ENCODE measurements at regions not wholly inside any gene's neighbourhood (a gene's known extent, or its start where the extent isn't known, plus 50 kb on each side); places are given as distances from the start of the nearest gene placed in this dataset.

DNA sequence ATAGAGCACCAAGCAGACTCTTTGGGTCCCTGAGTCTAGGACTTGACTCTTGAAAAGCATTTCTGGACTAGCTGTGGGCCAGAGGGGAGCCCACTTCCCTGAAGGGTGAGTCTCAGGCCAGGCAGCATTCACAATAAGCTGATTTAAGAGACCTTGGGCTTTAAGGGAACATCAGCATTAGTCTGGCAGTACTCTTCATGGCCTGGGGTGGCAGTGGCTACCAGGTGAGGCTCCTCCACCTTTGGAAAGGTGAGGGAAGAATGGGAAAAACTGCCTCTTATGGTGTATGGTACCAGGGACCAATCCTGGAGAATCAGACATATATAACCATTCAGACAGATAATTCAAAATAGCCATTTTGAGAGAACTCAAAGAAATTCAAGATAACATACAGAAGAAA, 599.9 kb upstream of the POU3F3 start:
- Histone ChIP-seq H3K4me3 (no peak overlapping the region), H3K36me3 (ENCODE audit: insufficient read depth in 1 of 2, low read depth in 1 of 2) (no peaks in the 10 kb centered on the region), H3K4me1 (no peaks in the 10 kb centered on the region), H3K27me3 (ENCODE audit: insufficient read depth in 3 of 3, low read length in 2 of 3) (no peaks in the 10 kb centered on the region), H3K9me3 (peaks cover 5% of the 10 kb centered on the region), H3K27ac (no peak overlapping the region)
- TF ChIP-seq, protein P1, sequence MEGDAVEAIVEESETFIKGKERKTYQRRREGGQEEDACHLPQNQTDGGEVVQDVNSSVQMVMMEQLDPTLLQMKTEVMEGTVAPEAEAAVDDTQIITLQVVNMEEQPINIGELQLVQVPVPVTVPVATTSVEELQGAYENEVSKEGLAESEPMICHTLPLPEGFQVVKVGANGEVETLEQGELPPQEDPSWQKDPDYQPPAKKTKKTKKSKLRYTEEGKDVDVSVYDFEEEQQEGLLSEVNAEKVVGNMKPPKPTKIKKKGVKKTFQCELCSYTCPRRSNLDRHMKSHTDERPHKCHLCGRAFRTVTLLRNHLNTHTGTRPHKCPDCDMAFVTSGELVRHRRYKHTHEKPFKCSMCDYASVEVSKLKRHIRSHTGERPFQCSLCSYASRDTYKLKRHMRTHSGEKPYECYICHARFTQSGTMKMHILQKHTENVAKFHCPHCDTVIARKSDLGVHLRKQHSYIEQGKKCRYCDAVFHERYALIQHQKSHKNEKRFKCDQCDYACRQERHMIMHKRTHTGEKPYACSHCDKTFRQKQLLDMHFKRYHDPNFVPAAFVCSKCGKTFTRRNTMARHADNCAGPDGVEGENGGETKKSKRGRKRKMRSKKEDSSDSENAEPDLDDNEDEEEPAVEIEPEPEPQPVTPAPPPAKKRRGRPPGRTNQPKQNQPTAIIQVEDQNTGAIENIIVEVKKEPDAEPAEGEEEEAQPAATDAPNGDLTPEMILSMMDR (IDR thresholded peaks at IDR 0.05), result no peak
- DNase-seq, result no peak
- intact Hi-C loops (cut with DNase I), result no loop called here
- no peak for ATAC-seq

DNA sequence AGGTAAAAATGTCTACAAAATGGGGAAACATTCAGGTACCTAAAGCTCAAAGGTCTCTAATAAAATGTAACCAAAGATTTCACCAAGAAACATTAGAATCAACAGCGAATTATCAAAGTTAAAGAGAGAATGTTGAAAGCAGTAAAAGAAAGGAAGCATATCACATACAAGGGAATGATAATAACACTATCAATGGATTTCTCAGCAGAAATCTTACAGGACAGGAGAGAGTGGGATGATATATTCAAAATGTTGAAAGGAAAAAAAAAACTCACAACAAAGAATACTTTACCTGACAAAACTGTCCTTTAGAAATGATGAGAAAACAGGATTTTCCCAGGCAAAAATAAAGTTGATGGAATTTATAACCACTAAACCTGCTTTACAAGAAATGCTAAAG, 591.2 kb upstream of the POU3F3 start:
- ATAC-seq, result no peak
- H3K9me3 ChIP-seq, result peaks cover 18% of the 10 kb centered on the region
- WGBS, 3 donors, result 88 to 100% (median 90%) methylated on average over 1 of the region's 1 CpG

DNA sequence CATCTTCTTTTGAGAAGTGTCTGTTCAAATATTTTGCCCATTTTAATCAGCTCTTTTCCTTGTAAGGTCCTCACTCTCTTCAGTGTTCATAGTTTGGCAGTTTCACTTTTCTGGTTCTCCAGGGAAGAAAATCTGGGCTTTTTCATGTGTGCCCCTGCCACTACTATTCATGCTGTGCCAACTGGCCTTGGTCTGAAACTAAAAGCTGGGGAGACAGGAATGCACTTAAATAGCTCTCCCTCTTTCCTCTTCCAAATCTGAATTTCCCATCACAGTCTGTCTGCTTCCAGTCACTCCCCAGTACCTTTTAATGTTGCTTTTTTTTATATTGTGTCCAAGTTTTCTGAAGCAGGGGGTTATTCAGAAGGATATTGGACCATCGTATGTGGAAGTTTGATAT, 574.3 kb upstream of the POU3F3 start:
- no peak overlapping the region for H3K4me3 ChIP-seq
- no peaks in the 10 kb centered on the region for H3K36me3 ChIP-seq (ENCODE audit: insufficient read depth in 1 of 2, low read depth in 1 of 2)
- WGBS, 3 donors, result 67 to 72% (median 70%) methylated on average over 1 of the region's 1 CpG
- no peak overlapping the region for H3K27ac ChIP-seq
- no peaks in the 10 kb centered on the region for H3K27me3 ChIP-seq (ENCODE audit: insufficient read depth in 3 of 3, low read length in 2 of 3)
- H3K9me3 ChIP-seq, result no peaks in the 10 kb centered on the region
- intact Hi-C loops (cut with DNase I), result no loop called here
- TF ChIP-seq, protein P1 (IDR thresholded peaks at IDR 0.05), result no peak
- ATAC-seq, result no peak
- DNase-seq, result no peak
- no peaks in the 10 kb centered on the region for H3K4me1 ChIP-seq

More for the DNA sequence above, 591.2 kb upstream of the POU3F3 start:
- Histone ChIP-seq H3K27me3 (ENCODE audit: insufficient read depth in 3 of 3, low read length in 2 of 3) (no peaks in the 10 kb centered on the region), H3K4me1 (no peaks in the 10 kb centered on the region), H3K36me3 (ENCODE audit: insufficient read depth in 1 of 2, low read depth in 1 of 2) (no peaks in the 10 kb centered on the region), H3K27ac (no peak overlapping the region), H3K4me3 (no peak overlapping the region)
- TF ChIP-seq, protein P1 (IDR thresholded peaks at IDR 0.05), result no peak
- DNase-seq, result no peak
- intact Hi-C loops (cut with DNase I), result no loop called here

DNA sequence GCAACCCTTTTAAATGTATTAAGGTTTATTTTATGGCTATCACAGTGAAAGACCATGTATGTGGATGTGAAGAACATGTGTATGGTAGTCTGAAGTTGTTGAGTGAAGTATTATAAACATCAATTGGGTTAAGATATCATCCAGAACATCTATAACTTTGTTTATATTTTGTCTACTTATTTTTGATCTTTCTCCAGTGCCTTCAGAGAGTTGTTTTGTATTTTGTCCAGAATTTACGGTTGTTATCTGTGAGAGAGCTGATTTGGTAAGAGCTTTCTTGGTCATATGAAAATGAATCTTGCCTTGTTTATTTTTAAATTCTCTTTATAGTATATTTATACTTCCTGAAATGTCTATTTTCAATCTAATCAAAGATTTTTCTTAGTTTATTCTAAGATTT, 573.7 kb upstream of the POU3F3 start:
- Histone ChIP-seq H3K27ac (no peak overlapping the region), H3K36me3 (ENCODE audit: insufficient read depth in 1 of 2, low read depth in 1 of 2) (no peaks in the 10 kb centered on the region), H3K9me3 (no peaks in the 10 kb centered on the region), H3K27me3 (ENCODE audit: insufficient read depth in 3 of 3, low read length in 2 of 3) (no peaks in the 10 kb centered on the region), H3K4me3 (no peak overlapping the region), H3K4me1 (no peaks in the 10 kb centered on the region)
- DNase-seq (no peak), ATAC-seq (no peak)
- intact Hi-C loops (cut with DNase I), result no loop called here
- TF ChIP-seq, protein P1 (IDR thresholded peaks at IDR 0.05), result no peak
- whole genome bisulfite sequencing, 3 donors, result 66 to 88% (median 86%) methylated on average over 1 of the region's 1 CpG

DNA sequence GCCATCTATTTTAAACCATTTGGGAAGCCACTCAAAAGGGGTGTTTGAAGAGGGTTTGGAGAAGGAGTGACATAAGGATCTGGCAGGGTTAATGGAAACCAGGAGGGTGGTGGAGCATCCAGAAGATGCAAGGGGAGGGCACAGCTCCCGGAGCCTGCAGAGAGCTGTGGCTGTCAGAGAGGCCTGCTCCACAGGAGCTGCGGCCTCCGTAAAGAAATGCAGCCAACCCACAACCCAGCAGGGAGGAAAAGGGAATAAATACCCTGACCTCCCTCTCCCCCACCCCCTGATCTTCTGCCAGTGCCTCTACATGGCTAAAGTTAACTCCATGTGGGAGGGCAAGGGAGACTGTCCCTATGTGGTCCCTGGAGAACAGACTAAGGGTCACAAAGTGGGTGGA, 567.1 kb upstream of the POU3F3 start:
- Histone ChIP-seq H3K27me3 (ENCODE audit: insufficient read depth in 3 of 3, low read length in 2 of 3) (peaks cover 0 to 5% (median 0%) of the 10 kb centered on the region in 3 donors), H3K36me3 (ENCODE audit: insufficient read depth in 1 of 2, low read depth in 1 of 2) (no peaks in the 10 kb centered on the region), H3K27ac (no peak overlapping the region), H3K4me3 (no peak overlapping the region), H3K9me3 (no peaks in the 10 kb centered on the region), H3K4me1 (no peaks in the 10 kb centered on the region)
- no peak for DNase-seq
- 21 to 28% (median 28%) methylated on average over 3 of the region's 3 CpGs for WGBS, 3 donors
- intact Hi-C loops (cut with DNase I), result no loop called here
- TF ChIP-seq, protein P1 (IDR thresholded peaks at IDR 0.05), result no peak
- ATAC-seq, result no peak

Data from psoas muscle (tissue), 7 donors.